ENCODE measurements at regions not wholly inside any gene's neighbourhood (a gene's known extent, or its start where the extent isn't known, plus 50 kb on each side); places are given as distances from the start of the nearest gene placed in this dataset.

DNA sequence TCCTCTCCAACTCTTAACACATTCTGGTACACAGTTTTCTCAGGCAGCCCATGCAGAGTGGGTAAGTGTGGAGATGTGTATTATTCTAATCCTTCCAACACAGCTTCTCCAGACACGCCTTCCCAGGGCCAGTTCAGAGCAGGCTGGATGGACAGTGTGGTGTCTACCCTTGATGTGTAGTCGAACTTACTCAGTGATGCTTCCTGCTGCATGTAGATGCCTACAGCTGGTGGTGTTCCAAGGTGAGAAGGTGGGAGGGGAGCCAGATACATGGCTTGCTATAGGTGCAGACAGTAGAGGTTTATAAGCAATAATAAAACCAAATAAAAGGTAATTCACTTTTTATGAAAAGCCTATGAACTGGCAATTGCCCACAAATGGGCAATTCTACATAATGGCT, 104.0 kb downstream of the QRSL1 start:
- TF ChIP-seq CTCF (IDR thresholded peaks at IDR 0.05; ENCODE audit: insufficient read depth, low read length, poor library complexity, severe bottlenecking): no peak
- no peak for TF ChIP-seq EZH2phosphoT487 (conservative IDR thresholded peaks at IDR 0.05; ENCODE audit: low read length)

Data from SU-DHL-6 (cell line).